Neutrophil (primary cell): ENCODE measurements at regions not wholly inside any gene's neighbourhood (a gene's known extent, or its start where the extent isn't known, plus 50 kb on each side); places are given as distances from the start of the nearest gene placed in this dataset.
"Not testable (repeated sequence)": the region's sequence is repeated elsewhere in the genome, so short reads cannot be mapped to it uniquely, and the experiment has no call there.

Experiments used
- H3K27ac ChIP-seq: fragments of 200-600 bp; sonication (generic); 2 replicates; pipeline ENCODE4 v1.5.1; 2016; ENCODE audit warnings: mild to moderate bottlenecking, moderate library complexity
- H3K27me3 ChIP-seq: fragments of 200-600 bp; sonication (generic); 2 replicates; pipeline ENCODE4 v1.6.0; 2016; ENCODE audit warnings: mild to moderate bottlenecking
- H3K36me3 ChIP-seq: fragments of 200-600 bp; sonication (generic); 2 replicates; pipeline ENCODE4 v1.5.1; 2017
- H3K4me1 ChIP-seq, 2 experiments: fragments of 200-600 bp in 1 of 2; sonication (generic) in 1 of 2; 1 replicate in 1 of 2; 2 replicates in 1 of 2; pipeline versions ENCODE4 v1.5.1 to v1.6.1; 2013 to 2016; ENCODE audit warnings: low read depth in 1 of 2, low read length in 1 of 2, mild to moderate bottlenecking in 1 of 2, moderate library complexity in 1 of 2; ENCODE audit not compliant: control insufficient read depth in 1 of 2, insufficient read depth in 1 of 2
- H3K4me3 ChIP-seq, 2 experiments: fragments of 200-600 bp in 1 of 2; sonication (generic) in 1 of 2; 1 replicate in 1 of 2; 2 replicates in 1 of 2; pipeline ENCODE4 v1.5.1; 2013 to 2016; ENCODE audit warnings: low read depth in 1 of 2, low read length in 1 of 2, mild to moderate bottlenecking in 1 of 2, moderate library complexity in 1 of 2
- H3K9me3 ChIP-seq: fragments of 200-600 bp; sonication (generic); 2 replicates; pipeline ENCODE4 v1.5.1; 2016
- TF ChIP-seq, protein P1 (sequence below): fragments of 200-600 bp; sonication (generic); IDR thresholded peaks from 2 replicates; pipeline ENCODE4 v1.5.1; 2016; ENCODE audit warnings: antibody characterized with exemption

DNA sequence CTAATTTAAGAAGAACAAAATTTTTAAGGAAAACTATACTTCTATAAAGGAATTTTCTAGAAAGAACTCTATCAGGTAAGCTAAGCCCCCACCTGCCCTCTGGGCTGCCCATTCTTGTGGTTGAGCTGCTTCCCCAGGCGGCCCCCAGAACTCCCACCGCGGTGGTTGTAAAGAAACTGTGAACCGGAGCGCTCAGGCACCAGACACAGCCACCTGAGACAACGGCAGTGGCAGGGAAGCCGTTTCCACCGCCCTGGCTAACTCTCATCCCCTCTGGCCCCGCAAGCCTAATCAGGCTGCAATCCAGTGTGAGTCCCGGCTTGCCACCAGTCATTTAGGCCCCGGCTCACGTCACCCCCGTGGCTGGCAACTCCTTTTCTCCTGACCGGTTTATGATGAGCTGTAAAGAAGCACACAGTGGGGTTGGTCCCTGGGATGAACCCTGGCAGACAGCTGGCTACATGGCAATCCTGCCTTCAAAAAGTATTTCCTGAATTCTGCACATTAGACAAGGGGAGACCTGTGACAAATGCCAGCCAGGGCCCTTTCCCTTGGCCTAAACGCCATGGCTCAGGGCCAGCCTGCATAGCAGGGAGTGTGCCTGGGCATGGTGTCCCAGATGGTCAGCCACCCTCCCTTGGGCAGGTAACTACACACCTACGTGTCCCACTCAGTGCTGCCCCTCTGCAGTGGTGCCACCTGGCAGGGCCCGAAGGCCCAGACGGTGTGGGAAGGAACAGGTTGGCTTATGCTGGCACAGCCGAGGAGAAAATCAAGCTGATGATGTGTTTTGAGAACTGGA is 63.8 kb upstream of the GPR31 start:
- TF ChIP-seq, protein P1, sequence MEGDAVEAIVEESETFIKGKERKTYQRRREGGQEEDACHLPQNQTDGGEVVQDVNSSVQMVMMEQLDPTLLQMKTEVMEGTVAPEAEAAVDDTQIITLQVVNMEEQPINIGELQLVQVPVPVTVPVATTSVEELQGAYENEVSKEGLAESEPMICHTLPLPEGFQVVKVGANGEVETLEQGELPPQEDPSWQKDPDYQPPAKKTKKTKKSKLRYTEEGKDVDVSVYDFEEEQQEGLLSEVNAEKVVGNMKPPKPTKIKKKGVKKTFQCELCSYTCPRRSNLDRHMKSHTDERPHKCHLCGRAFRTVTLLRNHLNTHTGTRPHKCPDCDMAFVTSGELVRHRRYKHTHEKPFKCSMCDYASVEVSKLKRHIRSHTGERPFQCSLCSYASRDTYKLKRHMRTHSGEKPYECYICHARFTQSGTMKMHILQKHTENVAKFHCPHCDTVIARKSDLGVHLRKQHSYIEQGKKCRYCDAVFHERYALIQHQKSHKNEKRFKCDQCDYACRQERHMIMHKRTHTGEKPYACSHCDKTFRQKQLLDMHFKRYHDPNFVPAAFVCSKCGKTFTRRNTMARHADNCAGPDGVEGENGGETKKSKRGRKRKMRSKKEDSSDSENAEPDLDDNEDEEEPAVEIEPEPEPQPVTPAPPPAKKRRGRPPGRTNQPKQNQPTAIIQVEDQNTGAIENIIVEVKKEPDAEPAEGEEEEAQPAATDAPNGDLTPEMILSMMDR, result no peak
- H3K4me3 ChIP-seq, result no peak overlapping the region

DNA sequence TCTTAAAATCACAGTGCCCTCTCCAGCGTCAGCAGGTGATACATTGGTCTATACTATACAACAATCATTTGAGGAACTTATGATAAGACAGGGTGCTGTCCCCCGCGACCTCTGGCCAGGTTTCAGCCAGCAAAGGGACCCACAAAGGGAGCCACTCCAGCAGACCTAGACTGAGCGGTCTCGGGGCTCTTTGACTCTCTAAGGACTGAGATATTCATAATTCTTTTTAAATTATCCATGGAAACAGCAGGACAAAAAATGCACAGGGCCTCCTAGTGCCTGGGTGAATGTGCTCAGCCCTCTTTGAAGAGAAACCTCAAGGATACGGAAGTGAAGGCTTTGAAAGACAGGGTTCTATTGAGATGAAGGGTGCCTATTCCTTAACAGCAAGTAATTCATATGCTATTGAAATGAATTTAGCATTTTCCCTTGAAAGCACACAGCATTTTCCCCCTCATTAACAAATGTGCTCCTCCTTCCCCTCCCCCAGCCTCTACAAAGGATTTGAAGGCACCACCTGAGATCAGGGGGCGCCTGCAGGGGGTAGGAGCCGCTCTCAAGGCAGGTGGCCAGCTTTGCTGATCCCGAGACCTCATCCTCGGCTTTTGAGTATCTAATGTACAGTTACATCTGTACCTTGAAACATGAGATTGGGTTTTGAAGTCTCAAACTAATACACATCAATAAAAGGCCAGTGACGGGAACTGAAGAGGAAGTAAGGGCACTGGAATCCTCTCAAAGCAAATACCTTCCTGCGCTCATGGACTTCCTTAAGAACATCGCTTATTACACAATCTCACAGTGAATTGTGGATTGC is 65.3 kb upstream of the UNC93A start:
- peaks cover 43% of the 10 kb centered on the region for H3K27me3 ChIP-seq
- not testable (repeated sequence) for H3K27ac ChIP-seq, H3K9me3 ChIP-seq, H3K36me3 ChIP-seq, H3K4me1 ChIP-seq, H3K4me3 ChIP-seq

More for the DNA sequence above, 63.8 kb upstream of the GPR31 start:
- Histone ChIP-seq H3K4me1 (no peaks in the 10 kb centered on the region), H3K27me3 (peaks cover 3% of the 10 kb centered on the region), H3K27ac (no peak overlapping the region), H3K9me3 (no peaks in the 10 kb centered on the region), H3K36me3 (no peaks in the 10 kb centered on the region)

DNA sequence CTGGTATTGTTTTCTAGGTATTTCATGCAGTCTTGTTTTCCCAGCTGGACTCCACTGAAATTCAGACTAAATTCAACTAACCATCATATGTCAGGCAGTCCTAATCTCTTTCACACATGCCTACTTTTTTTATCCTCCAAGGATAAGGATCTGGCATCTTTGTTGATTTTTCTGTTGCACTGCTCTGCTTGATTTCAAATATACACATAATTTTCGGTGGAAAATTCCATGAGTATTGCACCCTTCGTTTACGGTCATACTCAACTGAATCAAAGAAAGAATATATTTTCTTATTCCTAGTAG is 64.8 kb upstream of the UNC93A start:
- no peaks in the 10 kb centered on the region for H3K9me3 ChIP-seq
- no peaks in the 10 kb centered on the region for H3K36me3 ChIP-seq
- H3K27ac ChIP-seq, result no peak overlapping the region
- no peaks in the 10 kb centered on the region for H3K4me1 ChIP-seq
- TF ChIP-seq, protein P1, result no peak
- H3K27me3 ChIP-seq, result peaks cover 46% of the 10 kb centered on the region
- H3K4me3 ChIP-seq, result no peak overlapping the region

DNA sequence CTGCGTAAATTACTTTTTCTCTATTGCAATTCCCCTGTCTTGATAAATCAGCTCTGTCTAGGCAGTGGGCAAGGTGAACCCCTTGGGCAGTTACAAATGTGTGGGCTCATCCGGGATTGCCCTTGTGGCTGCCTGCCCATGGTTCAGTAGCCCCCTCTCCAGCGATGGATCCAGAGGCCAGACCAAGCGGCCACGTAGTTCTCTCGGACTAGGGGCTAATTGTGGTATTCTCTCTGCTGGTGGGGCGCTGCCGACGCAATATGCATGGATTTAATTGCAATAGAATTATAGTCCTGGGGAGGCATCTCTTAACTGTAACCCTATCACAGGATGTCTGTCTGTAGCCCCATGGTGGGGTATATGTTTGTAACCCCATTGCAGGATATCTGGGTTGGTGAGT is 64.3 kb upstream of the UNC93A start:
- no peak overlapping the region for H3K4me3 ChIP-seq
- H3K9me3 ChIP-seq, result no peaks in the 10 kb centered on the region
- TF ChIP-seq, protein P1, result no peak
- no peaks in the 10 kb centered on the region for H3K36me3 ChIP-seq
- H3K4me1 ChIP-seq, result no peaks in the 10 kb centered on the region
- no peak overlapping the region for H3K27ac ChIP-seq
- peaks cover 46% of the 10 kb centered on the region for H3K27me3 ChIP-seq

DNA sequence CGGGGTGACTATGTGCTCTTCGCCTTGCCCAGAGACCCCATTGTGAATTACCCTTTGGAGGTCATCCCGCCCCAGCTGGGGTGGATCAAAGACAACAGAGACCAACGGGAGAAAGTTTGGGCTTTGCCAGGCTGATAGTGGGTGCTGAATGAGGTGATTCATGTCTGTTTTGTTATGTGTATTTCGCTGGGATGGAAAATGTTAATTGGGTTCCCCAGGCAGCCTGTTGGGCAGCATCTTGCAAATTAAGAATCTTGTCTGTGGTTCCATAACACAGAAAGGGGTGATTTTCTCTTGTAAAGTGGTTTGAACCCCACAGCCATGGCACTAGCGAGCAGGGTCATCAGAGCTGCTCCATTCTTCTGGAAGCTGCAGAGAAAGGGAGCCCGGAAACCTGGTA is 63.1 kb upstream of the UNC93A start:
- H3K9me3 ChIP-seq, result no peaks in the 10 kb centered on the region
- H3K4me3 ChIP-seq, result no peak overlapping the region
- no peaks in the 10 kb centered on the region for H3K4me1 ChIP-seq
- H3K27ac ChIP-seq, result no peak overlapping the region
- H3K27me3 ChIP-seq, result peaks cover 58% of the 10 kb centered on the region
- H3K36me3 ChIP-seq, result no peaks in the 10 kb centered on the region
- TF ChIP-seq, protein P1, result no peak

DNA sequence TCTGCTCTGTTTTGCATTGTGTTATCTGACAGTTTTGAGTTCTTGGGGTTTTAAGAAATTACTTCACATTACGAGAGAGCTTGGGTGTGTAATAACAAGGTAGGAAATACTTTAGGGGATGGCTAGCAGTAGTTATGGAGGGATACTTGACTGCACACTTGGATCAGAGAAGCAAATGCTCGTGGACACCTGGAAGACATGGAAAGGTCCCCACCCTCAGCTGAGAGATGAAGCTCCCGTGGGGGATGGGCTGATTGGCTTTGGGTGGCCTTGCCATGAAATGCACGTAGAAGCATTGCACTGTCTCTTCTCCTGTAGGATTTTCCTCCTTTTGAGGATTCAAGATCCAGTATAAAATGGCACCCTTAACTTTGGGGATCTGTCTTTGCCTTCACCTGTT is 61.5 kb upstream of the UNC93A start:
- Histone ChIP-seq H3K4me3 (no peak overlapping the region), H3K9me3 (no peaks in the 10 kb centered on the region), H3K36me3 (no peaks in the 10 kb centered on the region), H3K27ac (no peak overlapping the region), H3K27me3 (peaks cover 73% of the 10 kb centered on the region), H3K4me1 (no peaks in the 10 kb centered on the region)
- TF ChIP-seq, protein P1, result no peak
